A673 (cell line): ENCODE measurements at regions not wholly inside any gene's neighbourhood (a gene's known extent, or its start where the extent isn't known, plus 50 kb on each side); places are given as distances from the start of the nearest gene placed in this dataset.

Experiments
- EZH2 ChIP-seq: fragments of 200-600 bp; sonication (generic); IDR thresholded peaks from 2 replicates; pipeline ENCODE4 v1.6.1; 2017; ENCODE audit warnings: borderline replicate concordance, low read depth, mild to moderate bottlenecking, mixed read lengths, antibody characterized with exemption, low read length; ENCODE audit not compliant: poor library complexity, severe bottlenecking
- TF ChIP-seq, protein P1 (sequence below): fragments of 300-800, 200-600 bp; sonication (generic); conservative IDR thresholded peaks from 2 replicates; pipeline ENCODE4 v1.5.1; 2017; ENCODE audit warnings: low read depth, mild to moderate bottlenecking, antibody characterized with exemption, low read length, moderate library complexity, mixed read lengths

DNA sequence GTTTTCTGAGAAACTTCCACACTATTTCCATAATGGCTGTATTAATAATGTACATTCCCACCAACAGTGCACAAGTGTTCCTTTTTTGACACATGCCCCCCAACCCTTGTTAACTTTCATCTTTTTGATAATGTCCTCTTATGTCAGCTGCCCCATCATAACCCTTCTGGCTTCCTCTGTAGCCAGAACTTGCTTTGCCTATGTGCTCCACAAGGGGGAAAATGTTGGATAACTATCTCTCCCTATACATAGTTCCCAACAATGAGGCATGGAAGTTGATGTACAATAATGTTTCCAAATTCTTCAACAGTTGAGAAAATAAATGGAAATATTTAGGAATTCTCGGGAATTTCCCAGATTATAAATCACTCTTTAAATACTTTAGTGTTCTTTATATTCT is 142.9 kb downstream of the ASB9 start:
- no peak for TF ChIP-seq EZH2
- TF ChIP-seq, protein P1, sequence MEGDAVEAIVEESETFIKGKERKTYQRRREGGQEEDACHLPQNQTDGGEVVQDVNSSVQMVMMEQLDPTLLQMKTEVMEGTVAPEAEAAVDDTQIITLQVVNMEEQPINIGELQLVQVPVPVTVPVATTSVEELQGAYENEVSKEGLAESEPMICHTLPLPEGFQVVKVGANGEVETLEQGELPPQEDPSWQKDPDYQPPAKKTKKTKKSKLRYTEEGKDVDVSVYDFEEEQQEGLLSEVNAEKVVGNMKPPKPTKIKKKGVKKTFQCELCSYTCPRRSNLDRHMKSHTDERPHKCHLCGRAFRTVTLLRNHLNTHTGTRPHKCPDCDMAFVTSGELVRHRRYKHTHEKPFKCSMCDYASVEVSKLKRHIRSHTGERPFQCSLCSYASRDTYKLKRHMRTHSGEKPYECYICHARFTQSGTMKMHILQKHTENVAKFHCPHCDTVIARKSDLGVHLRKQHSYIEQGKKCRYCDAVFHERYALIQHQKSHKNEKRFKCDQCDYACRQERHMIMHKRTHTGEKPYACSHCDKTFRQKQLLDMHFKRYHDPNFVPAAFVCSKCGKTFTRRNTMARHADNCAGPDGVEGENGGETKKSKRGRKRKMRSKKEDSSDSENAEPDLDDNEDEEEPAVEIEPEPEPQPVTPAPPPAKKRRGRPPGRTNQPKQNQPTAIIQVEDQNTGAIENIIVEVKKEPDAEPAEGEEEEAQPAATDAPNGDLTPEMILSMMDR, result peak; percentile 13; the same call in 1 of the 2 replicates
